Erythroblast (primary cell): ENCODE measurements at regions not wholly inside any gene's neighbourhood (a gene's known extent, or its start where the extent isn't known, plus 50 kb on each side); places are given as distances from the start of the nearest gene placed in this dataset.
"Not testable (repeated sequence)": the region's sequence is repeated elsewhere in the genome, so short reads cannot be mapped to it uniquely, and the experiment has no call there.

ENCODE experiments used
- DNase-seq, 2 experiments: peaks; one replicate each; lab custom pipeline; 2025; lab: John Stamatoyannopoulos, UW
- GATA1 ChIP-seq: IDR thresholded peaks from 2 replicates; pipeline ENCODE4 v1.6.1; 2011; ENCODE audit warnings: low read depth, mild to moderate bottlenecking, control low read depth, low read length, moderate library complexity
- POLR2A ChIP-seq: IDR thresholded peaks from 2 replicates; pipeline ENCODE4 v1.6.1; 2011; ENCODE audit warnings: mild to moderate bottlenecking, low read length

DNA sequence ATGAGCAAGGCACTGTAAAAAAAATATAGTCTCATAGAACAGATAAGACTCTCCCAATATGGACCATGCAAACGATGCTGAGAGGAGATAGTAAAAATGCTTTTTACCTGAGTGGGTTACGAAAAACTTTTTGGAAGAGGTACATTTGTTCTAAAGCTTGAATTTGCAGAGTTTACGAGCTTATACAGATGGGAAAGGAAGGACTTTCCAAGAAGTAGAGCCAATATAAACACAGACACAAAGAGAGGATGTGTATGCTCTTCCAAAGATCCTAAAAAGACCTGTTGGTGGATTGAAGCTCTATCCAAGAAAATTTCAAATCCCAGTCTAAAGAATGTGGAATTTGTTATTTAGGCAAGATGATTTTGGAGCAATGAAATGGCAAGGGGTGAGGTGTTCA lies 127.1 kb upstream of the SLCO6A1 start:
- no peak for DNase-seq
- TF ChIP-seq POLR2A (no peak), GATA1 (no peak)

DNA sequence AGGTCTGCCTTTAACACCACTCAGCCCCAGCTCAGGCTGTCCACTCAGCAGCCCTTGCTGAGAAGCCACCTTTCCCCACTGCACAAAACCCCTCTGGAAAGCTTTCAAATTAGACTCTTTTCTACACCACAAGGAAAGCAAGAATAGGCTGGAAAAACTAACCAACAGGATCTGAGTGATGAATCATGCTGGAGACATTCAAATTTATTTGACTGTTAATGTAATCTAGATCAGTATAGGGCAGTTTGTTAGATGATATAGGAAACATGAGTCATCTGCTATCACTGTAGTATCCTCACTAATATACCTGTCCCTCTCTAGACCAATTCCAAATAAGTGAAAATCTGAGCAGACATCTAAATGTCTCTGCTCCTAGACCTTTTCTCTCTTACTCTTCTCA lies 127.8 kb upstream of the PAM start:
- no peak for DNase-seq
- TF ChIP-seq GATA1 (no peak), POLR2A (no peak)

DNA sequence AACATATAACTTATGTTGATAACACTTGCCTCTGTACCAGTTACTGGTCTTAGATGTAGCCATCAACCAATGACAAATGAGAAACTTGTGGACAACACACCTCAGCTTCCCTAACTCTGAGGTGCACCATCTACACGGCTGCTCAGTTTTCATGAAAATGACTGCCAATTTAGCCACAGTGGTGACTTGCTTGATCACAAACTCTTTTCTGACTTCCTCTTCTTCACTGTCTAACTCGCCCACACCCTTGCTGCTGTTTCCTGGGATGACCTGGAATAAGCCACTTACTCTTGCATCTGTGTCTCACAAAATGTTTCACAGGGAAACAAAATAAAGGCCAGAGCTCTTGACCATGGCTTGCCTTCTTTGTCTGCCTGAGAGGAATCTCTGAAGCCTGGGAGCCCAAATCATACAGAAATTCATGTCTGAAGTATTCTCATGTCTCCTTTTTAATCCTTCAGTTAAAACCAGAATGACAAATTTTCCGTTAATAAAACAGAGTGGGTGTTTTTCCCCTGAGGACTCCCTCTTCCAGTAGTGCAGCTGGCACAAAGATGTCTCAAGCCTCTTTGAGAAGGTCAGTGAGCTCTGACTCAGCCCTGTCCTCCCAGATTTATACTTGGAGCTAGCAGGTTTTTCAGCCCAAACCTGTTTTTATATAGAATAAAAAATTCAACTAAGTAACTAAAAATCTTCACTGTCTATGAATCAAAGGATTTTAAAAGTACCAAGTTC lies 126.5 kb upstream of the PAM start:
- no peak for DNase-seq
- TF ChIP-seq POLR2A: no peak
- TF ChIP-seq GATA1: no peak

DNA sequence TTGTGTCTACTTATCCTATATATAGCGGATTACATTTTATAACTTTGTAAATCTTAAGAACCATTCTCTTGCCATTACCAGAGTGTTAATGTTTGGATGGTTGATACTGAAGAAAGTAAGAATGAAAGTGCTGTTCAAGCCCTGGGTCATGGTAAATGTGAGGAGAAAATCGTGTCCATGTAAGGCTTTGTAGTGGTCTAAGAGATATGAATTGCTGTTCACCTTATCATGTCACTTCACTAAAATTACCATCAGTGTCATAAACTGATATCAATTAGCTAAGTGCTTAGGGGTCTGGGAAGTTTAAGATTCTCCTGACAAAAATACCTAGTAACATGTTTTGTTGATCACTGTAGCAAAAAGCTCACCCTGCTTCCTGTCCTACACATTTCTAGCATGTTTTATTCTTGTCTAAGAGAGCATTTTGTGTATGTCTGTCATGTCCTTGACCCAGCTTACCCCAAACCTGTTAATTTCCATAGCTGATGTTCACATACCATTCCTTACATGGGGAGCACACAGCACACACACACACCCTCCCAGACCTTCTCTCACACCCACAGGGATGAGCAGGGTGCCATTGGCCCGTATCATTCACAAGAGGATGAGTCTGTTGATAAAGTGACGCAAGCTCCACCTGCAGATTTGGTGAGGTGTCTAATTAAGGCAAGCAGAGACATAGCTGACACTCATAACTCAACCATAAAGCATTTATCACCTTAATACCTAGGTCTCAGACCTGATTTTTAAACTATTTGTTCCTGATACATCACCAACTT lies 125.1 kb upstream of the PAM start:
- no peak for DNase-seq
- TF ChIP-seq POLR2A (no peak), GATA1 (no peak)

DNA sequence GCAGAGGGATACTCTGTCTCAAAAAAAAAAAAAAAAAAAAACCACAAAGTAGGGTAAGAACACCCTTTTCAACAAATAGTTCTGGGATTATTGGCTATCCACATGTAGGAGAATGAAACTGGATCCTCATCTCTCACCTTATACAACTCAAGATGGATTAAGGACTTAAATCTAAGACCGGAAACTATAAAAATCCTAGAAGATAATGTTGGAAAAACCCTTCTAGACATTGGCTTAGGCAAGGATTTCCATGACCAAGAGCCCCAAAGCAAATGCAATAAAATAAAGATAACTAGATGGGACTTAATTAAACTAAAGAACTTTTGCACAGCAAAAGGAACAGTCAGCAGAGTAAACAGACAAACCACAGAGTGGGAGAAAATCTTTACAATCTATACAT lies 119.7 kb upstream of the PAM start:
- DNase-seq: not testable (repeated sequence)

DNA sequence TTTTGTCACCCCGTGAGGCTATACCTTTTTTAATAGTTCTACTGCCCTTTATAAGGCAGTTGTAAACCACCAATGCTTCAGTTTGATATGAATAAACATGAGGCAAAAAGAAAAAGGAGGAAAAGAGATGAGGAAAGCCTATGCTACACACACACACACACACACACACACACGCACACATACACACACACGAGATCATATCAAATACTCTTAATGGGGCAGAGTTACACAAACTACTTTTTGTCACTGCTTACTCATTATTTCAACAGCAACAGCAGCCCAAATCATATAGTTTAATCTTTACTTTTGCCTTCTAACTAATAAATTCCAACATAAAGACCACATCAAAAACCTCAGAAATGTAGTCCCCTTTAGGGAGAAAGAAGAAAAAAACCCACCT lies 116.8 kb upstream of the PAM start:
- no peak for DNase-seq

DNA sequence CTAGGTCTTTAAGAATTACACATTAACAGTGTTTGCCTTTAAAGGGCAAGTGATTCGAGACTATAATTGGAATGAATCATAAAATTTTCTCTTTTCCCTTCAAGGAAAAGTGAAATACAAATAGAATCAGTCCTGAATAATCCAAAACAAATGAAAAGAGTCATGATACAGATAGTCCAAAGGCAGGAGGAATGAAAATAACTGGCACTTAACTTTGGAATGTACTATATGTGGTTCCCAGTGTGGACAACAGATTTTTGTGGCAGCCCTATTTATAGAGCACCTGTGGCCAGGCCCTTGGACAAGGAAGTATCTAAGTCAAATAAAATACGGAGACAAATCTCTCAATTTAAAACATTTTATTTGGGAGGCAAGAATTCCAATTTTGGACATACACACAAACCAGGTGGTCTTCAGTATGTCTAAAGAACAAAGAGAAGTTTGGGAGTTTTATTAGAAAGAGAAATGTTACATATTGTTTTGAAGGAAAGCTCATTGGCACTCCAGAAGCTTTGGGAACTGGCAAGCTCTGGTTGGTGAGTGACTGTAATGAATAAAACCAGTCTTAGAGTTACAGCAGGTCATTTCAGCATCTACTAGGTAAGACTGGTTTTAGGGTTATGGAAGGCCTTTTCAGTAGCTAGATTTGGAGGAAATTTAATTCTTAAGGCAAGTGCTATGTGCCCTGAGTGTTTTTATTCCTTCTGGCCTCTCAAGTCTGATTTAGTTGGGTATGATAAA lies 116.0 kb upstream of the PAM start:
- no peak for DNase-seq
- TF ChIP-seq GATA1: no peak
- no peak for TF ChIP-seq POLR2A

More for the DNA sequence above, 116.8 kb upstream of the PAM start:
- TF ChIP-seq GATA1 (no peak), POLR2A (no peak)

DNA sequence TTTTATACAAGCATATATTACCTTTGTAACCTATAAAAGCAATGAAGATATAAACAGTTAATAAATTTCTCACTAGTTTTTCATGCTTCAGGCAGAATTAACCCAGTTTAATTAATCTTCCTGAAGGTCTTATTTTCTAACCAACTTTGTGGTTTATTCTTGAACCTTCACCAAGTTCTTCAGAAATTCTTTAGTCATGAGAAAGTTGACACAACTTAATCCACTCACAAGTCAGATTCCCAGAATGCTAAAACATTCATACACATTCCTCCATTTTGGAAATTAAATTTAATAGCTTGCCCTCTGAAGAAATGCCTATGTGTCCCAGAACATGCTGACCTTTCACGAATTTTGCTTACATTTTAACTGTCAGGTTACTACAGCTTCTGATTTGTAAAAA lies 105.4 kb upstream of the PAM start:
- DNase-seq: no peak
- TF ChIP-seq POLR2A (no peak), GATA1 (no peak)

DNA sequence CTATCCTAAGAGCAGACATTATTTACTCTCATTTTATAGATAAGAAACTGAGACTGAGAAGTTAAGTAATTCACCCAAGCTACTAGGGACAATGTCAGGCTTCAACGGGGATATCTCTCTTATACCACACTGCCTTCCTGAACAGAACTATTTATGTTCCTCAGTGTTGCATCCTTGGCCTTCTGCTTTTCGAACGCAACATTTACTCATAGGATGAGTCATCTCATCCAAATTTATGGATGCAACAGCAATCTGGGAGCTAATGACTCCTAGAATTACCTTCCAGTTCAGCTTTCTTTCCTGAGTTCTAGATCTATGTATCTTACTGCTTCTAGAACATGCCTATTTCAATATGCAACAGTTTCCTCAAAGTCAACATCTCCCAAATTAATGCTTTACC lies 103.6 kb upstream of the PAM start:
- no peak for DNase-seq
- TF ChIP-seq POLR2A: no peak
- TF ChIP-seq GATA1: no peak

DNA sequence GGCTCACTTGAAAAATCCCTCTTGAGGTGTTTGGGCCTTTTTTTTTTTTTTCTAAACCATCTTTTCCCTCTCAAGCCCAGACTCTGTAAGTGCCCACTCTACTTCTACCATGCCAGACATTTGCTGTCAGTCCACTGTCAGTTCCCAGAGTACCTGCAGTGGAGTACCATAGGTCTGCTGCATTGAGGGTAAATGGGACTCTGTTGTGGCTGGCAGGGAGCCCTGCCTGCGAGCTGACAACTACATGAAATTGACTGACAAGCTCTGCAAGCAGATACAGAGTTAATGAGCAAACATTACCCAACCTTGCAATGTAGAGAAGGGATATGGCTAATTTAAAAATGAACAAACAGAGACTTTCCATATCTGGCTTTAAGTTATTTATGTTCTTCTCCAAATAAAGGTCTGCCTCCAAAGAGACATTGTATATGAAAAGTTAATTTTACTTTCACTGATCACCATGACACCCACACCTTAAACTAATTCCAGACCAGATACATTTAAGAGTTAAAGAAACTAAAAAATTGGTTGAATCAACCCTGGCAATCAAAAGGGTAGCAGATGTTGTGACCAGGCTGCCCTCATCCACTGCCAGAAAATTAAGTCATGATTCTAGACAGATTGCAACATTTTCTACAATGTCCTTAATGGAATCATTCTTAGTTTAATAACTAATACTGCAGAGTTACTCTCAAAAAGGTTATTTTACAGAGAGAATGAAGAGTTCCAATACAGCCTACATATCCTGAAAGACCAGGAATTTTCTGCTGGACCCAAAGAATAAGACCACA lies 100.4 kb upstream of the PAM start:
- no peak for DNase-seq
- TF ChIP-seq POLR2A: no peak
- TF ChIP-seq GATA1: no peak

DNA sequence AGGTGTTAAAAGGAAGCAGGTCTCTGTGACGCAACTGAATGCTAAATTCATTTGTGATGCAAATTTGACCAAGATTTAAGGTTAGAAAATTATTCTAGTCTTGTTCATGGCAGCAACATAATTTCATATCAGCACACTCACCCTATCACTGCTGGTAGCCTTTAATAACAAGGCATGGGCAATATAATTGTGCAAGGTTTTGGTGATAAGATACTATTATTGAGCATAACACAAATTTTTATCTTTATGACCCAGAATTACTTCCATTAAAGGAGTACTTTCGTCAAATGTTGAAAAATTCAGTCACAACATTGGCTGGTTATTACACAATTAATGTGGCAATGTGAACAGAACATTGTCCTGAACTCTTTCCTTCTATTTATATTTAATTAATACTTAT lies 96.0 kb upstream of the PAM start:
- no peak for TF ChIP-seq POLR2A
- TF ChIP-seq GATA1: no peak

DNA sequence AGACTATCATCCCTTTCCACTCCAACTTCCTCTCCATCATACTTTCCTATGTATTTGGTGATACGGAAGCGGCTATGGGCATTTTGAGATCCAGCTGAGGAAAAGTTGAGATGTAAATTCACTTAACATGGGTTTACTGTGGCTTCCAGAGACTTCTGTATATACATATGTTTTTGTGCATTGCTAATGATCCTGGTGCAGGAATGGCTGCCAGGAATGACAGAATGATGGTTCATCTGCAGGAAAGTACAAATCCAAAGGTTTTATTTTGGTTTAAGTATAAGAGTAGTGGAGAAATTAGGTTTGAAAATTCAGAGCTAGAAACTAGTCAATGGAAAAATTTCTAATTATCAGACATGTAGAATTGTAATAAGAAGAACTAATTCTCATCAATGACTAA lies 95.0 kb upstream of the PAM start:
- DNase-seq: no peak
- TF ChIP-seq POLR2A (no peak), GATA1 (no peak)

More for the DNA sequence above, 96.0 kb upstream of the PAM start:
- no peak for DNase-seq
